ENCODE measurements at regions not wholly inside any gene's neighbourhood (a gene's known extent, or its start where the extent isn't known, plus 50 kb on each side); places are given as distances from the start of the nearest gene placed in this dataset.

- no peaks in the 10 kb centered on the region for H3K4me1 ChIP-seq
- intact Hi-C loops (cut with DNase I; ENCODE audit: low total_unique reads), result no loop called here
- H3K36me3 ChIP-seq, result no peaks in the 10 kb centered on the region
- H3K9me3 ChIP-seq, result no peaks in the 10 kb centered on the region
- no peak for DNase-seq
- H3K27ac ChIP-seq, result no peak overlapping the region
- H3K4me3 ChIP-seq, result no peak overlapping the region
- TF ChIP-seq, protein P1, sequence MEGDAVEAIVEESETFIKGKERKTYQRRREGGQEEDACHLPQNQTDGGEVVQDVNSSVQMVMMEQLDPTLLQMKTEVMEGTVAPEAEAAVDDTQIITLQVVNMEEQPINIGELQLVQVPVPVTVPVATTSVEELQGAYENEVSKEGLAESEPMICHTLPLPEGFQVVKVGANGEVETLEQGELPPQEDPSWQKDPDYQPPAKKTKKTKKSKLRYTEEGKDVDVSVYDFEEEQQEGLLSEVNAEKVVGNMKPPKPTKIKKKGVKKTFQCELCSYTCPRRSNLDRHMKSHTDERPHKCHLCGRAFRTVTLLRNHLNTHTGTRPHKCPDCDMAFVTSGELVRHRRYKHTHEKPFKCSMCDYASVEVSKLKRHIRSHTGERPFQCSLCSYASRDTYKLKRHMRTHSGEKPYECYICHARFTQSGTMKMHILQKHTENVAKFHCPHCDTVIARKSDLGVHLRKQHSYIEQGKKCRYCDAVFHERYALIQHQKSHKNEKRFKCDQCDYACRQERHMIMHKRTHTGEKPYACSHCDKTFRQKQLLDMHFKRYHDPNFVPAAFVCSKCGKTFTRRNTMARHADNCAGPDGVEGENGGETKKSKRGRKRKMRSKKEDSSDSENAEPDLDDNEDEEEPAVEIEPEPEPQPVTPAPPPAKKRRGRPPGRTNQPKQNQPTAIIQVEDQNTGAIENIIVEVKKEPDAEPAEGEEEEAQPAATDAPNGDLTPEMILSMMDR (IDR thresholded peaks at IDR 0.05), result no peak
- TF ChIP-seq POLR2A (IDR thresholded peaks at IDR 0.05), result no peak
- no peaks in the 10 kb centered on the region for H3K27me3 ChIP-seq
Observed at GRCh38 chr4:67038228-67038566, 507.1 kb downstream of the CENPC start.

DNA sequence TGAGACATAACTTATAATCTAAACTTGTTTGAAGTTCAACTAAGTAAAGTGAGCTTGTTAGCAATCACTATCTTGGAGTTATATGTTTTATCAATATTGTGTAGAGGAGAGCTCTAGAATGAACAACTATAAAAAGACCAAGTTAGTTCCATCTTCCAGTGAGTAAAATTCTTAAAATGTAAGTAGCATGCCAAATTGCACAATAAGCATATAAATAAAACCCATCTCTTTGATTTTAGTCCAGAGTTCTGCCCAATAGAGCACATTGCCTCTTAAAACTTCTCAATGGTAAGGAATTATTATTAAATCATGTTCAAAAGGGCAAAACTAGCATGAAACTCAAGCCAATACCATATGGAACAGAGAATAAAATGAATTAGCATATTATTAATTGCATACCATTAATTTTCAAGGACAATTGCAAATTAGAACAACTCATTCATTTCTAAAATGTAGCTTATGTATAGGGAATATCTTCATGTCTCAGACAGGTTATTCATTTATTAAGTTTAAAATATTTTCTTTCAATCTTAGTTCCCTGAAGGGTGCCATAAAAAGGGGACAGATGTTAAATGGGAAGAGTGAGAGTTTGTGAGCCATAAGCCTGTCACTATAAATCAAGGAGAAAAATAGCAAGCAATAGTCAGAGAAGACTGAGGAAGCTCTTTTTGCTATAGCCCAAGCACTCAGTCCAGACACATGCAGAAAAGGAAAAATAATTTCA is 507.6 kb downstream of the CENPC start:
- Histone ChIP-seq H3K27ac (no peak overlapping the region), H3K4me3 (no peak overlapping the region), H3K27me3 (no peaks in the 10 kb centered on the region), H3K36me3 (no peaks in the 10 kb centered on the region), H3K9me3 (no peaks in the 10 kb centered on the region), H3K4me1 (no peaks in the 10 kb centered on the region)
- TF ChIP-seq POLR2A (IDR thresholded peaks at IDR 0.05), result no peak
- TF ChIP-seq, protein P1 (IDR thresholded peaks at IDR 0.05), result no peak
- intact Hi-C loops (cut with DNase I; ENCODE audit: low total_unique reads), result no loop called here
- no peak for DNase-seq

GRCh38 chr4:67036791-67037190 is 508.5 kb downstream of the CENPC start:
- no peaks in the 10 kb centered on the region for H3K36me3 ChIP-seq
- H3K4me3 ChIP-seq, result no peak overlapping the region
- DNase-seq, result no peak
- H3K27ac ChIP-seq, result no peak overlapping the region
- intact Hi-C loops (cut with DNase I; ENCODE audit: low total_unique reads), result no loop called here
- H3K27me3 ChIP-seq, result no peaks in the 10 kb centered on the region
- no peaks in the 10 kb centered on the region for H3K4me1 ChIP-seq
- H3K9me3 ChIP-seq, result no peaks in the 10 kb centered on the region
- no peak for TF ChIP-seq POLR2A (IDR thresholded peaks at IDR 0.05)
- TF ChIP-seq, protein P1 (IDR thresholded peaks at IDR 0.05), result no peak

DNA sequence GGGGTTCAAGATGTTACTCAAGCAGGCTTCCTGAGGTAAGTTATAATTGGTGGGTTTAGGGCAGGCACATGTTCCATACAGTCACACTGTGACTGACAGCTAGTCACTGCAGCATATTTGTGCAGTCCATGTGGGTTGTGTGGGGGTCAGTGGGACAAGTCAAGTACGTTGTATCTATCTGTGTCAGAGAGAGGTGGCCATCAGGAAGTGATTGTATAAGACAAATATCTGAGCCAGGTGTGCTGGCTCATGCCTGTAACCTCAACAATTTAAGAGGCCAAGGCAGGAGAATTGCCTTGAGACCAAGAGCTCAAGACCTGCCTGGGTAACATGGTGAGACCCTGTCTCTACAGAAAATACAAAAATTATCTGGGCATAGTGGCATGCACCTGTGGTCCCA is 509.3 kb downstream of the CENPC start:
- intact Hi-C loops (cut with DNase I; ENCODE audit: low total_unique reads), result no loop called here
- no peak for DNase-seq
- H3K36me3 ChIP-seq, result no peaks in the 10 kb centered on the region
- no peaks in the 10 kb centered on the region for H3K27me3 ChIP-seq
- no peak overlapping the region for H3K27ac ChIP-seq
- no peaks in the 10 kb centered on the region for H3K4me1 ChIP-seq
- TF ChIP-seq POLR2A (IDR thresholded peaks at IDR 0.05), result no peak
- TF ChIP-seq, protein P1 (IDR thresholded peaks at IDR 0.05), result no peak
- no peak overlapping the region for H3K4me3 ChIP-seq
- H3K9me3 ChIP-seq, result no peaks in the 10 kb centered on the region

DNA sequence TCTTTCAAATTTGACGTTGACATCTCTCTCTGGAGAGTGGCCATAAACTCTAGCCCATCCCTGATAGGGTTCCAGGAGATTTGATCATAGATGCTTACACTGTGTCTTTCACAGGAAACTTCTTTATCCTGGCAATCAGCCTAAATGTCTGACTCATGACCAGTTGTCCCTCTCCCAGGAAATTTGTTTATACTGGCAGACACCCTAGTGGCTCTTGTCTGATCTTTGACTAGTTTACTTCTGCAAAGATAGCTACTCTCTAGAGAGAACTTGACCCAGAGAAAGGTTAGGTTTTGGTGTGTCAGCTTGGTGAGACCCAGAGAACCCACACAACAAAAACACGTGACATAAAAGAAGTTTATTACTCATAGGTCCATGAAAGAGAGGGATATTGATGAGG is 509.8 kb downstream of the CENPC start:
- DNase-seq, result no peak
- no peaks in the 10 kb centered on the region for H3K36me3 ChIP-seq
- TF ChIP-seq, protein P1 (IDR thresholded peaks at IDR 0.05), result no peak
- no peak for TF ChIP-seq POLR2A (IDR thresholded peaks at IDR 0.05)
- no peaks in the 10 kb centered on the region for H3K9me3 ChIP-seq
- intact Hi-C loops (cut with DNase I; ENCODE audit: low total_unique reads), result no loop called here
- no peaks in the 10 kb centered on the region for H3K27me3 ChIP-seq
- no peaks in the 10 kb centered on the region for H3K4me1 ChIP-seq
- H3K4me3 ChIP-seq, result no peak overlapping the region
- H3K27ac ChIP-seq, result no peak overlapping the region

All from uterus (tissue), 3 donors.